Hepatocyte (in vitro differentiated cells): ENCODE measurements at regions not wholly inside any gene's neighbourhood (a gene's known extent, or its start where the extent isn't known, plus 50 kb on each side); places are given as distances from the start of the nearest gene placed in this dataset.

Experiments used
- DNase-seq: peaks from one replicate; pipeline ENCODE4 v3.0.0-alpha.2; 2016; ENCODE audit warnings: low spot score
- H2AFZ ChIP-seq: fragments of 200-600 bp; sonication (generic); 2 replicates; pipeline ENCODE4 v1.6.0; 2016; ENCODE audit warnings: antibody characterized with exemption, mild to moderate bottlenecking
- H3K27ac ChIP-seq: fragments of 200-600 bp; sonication (generic); 2 replicates; pipeline ENCODE4 v1.5.1; 2016; ENCODE audit warnings: mild to moderate bottlenecking
- H3K27me3 ChIP-seq: fragments of 200-600 bp; sonication (generic); 2 replicates; pipeline ENCODE4 v1.6.1; 2016
- H3K36me3 ChIP-seq: fragments of 200-600 bp; sonication (generic); replicated peaks from 2 replicates; pipeline ENCODE4 v1.5.1; 2016; ENCODE audit warnings: low read depth; ENCODE audit not compliant: insufficient read depth
- H3K4me1 ChIP-seq: fragments of 200-600 bp; sonication (generic); 2 replicates; pipeline ENCODE4 v1.5.1; 2016; ENCODE audit warnings: mild to moderate bottlenecking, moderate library complexity; ENCODE audit not compliant: insufficient read depth
- H3K4me2 ChIP-seq: fragments of 200-600 bp; sonication (generic); 2 replicates; pipeline ENCODE4 v1.6.0; 2016
- H3K4me3 ChIP-seq: fragments of 200-600 bp; sonication (generic); 2 replicates; pipeline ENCODE4 v1.5.1; 2016; ENCODE audit warnings: mild to moderate bottlenecking
- H3K79me2 ChIP-seq: fragments of 200-600 bp; sonication (generic); 2 replicates; pipeline ENCODE4 v1.6.0; 2017; ENCODE audit warnings: mild to moderate bottlenecking
- H3K9me2 ChIP-seq: fragments of 200-600 bp; sonication (generic); replicated peaks from 2 replicates; pipeline ENCODE4 v1.6.0; 2017; ENCODE audit warnings: mild to moderate bottlenecking; ENCODE audit not compliant: insufficient read depth
- H3K9me3 ChIP-seq: fragments of 200-600 bp; sonication (generic); 2 replicates; pipeline ENCODE4 v1.5.1; 2016; ENCODE audit warnings: low read depth, mild to moderate bottlenecking
- H4K20me1 ChIP-seq: fragments of 200-600 bp; sonication (generic); 2 replicates; pipeline ENCODE4 v1.6.0; 2016; ENCODE audit warnings: mild to moderate bottlenecking; ENCODE audit not compliant: insufficient read depth, poor library complexity, severe bottlenecking
- CTCF ChIP-seq: fragments of 200-600 bp; sonication (generic); IDR thresholded peaks from 2 replicates; pipeline ENCODE4 v1.5.1; 2016; ENCODE audit warnings: antibody characterized with exemption, mild to moderate bottlenecking; ENCODE audit not compliant: poor library complexity
- WGBS: methylation state at CpG from one replicate; pipeline ENCODE4 v1.1.6; 2016; ENCODE audit warnings: low lambda C conversion rate; ENCODE audit errors: missing lambda C conversion rate; 5-methylcytosine and 5-hydroxymethylcytosine counted together

GRCh38 chr10:49446031-49446430 is 50.1 kb upstream of the DRGX start:
- H3K4me1 ChIP-seq = no peaks in the 10 kb centered on the region
- H3K27ac ChIP-seq = no peak overlapping the region
- H2AFZ ChIP-seq = no peak overlapping the region
- no peak for DNase-seq
- H3K9me3 ChIP-seq = peaks cover 5% of the 10 kb centered on the region
- H4K20me1 ChIP-seq = no peaks in the 10 kb centered on the region
- no peaks in the 10 kb centered on the region for H3K27me3 ChIP-seq
- no peak overlapping the region for H3K4me2 ChIP-seq
- H3K4me3 ChIP-seq = no peak overlapping the region
- no peaks in the 10 kb centered on the region for H3K9me2 ChIP-seq
- H3K36me3 ChIP-seq = no peaks in the 10 kb centered on the region
- 44% methylated on average over 1 of the region's 1 CpG for WGBS
- H3K79me2 ChIP-seq = no peaks in the 10 kb centered on the region
- TF ChIP-seq CTCF = no peak
